OCI-LY1 (cell line): ENCODE measurements at regions not wholly inside any gene's neighbourhood (a gene's known extent, or its start where the extent isn't known, plus 50 kb on each side); places are given as distances from the start of the nearest gene placed in this dataset.

Source experiments
- EZH2 ChIP-seq: fragments of 200-600 bp; sonication (generic), shearing (Covaris generic); IDR thresholded peaks from 2 replicates; pipeline ENCODE4 v1.8.0; 2017; ENCODE audit warnings: borderline replicate concordance, mixed run types, mild to moderate bottlenecking, antibody characterized with exemption, low read length, moderate library complexity, mixed read lengths
- TF ChIP-seq, protein P1 (sequence below): fragments of 200-600 bp; sonication (generic), shearing (Covaris generic); IDR thresholded peaks from 2 replicates; pipeline ENCODE4 v1.5.1; 2017; ENCODE audit warnings: mild to moderate bottlenecking, antibody characterized with exemption, low read length, moderate library complexity, mixed read lengths

DNA sequence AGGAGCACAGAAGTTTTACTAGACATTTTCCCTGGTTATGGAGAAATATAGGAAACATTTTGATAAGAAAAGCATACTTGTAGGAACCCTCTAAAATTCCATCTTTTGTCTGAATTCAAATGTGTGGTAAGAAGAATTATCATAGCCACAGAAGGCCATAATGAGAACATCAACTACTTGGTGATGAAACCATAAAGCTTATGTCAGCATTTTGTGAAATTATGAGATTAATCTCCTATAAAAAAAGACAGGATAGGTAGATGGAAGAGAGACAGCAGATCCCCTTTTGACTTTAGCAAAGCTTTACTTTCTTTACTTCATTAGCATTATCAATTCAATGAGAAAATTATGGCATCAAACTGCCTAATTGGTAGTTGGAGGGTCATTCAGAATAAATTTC lies 697.0 kb downstream of the IGSF11 start:
- TF ChIP-seq, protein P1, sequence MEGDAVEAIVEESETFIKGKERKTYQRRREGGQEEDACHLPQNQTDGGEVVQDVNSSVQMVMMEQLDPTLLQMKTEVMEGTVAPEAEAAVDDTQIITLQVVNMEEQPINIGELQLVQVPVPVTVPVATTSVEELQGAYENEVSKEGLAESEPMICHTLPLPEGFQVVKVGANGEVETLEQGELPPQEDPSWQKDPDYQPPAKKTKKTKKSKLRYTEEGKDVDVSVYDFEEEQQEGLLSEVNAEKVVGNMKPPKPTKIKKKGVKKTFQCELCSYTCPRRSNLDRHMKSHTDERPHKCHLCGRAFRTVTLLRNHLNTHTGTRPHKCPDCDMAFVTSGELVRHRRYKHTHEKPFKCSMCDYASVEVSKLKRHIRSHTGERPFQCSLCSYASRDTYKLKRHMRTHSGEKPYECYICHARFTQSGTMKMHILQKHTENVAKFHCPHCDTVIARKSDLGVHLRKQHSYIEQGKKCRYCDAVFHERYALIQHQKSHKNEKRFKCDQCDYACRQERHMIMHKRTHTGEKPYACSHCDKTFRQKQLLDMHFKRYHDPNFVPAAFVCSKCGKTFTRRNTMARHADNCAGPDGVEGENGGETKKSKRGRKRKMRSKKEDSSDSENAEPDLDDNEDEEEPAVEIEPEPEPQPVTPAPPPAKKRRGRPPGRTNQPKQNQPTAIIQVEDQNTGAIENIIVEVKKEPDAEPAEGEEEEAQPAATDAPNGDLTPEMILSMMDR = no peak
- TF ChIP-seq EZH2 = no peak
